ENCODE measurements at regions not wholly inside any gene's neighbourhood (a gene's known extent, or its start where the extent isn't known, plus 50 kb on each side); places are given as distances from the start of the nearest gene placed in this dataset.

GRCh38 chr16:52016387-52016786, 530.6 kb downstream of the TOX3 start:
- no peak for TF ChIP-seq EP300 (IDR thresholded peaks at IDR 0.05; ENCODE audit: borderline replicate concordance)
- no peak for TF ChIP-seq REST (IDR thresholded peaks at IDR 0.05; ENCODE audit: low read depth)
- no peak for TF ChIP-seq CEBPB (IDR thresholded peaks at IDR 0.05)
- no peak for TF ChIP-seq YY1 (IDR thresholded peaks at IDR 0.05; ENCODE audit: low read depth)
- no peak for TF ChIP-seq EGR1 (IDR thresholded peaks at IDR 0.05)
- no peak for TF ChIP-seq TAF1 (IDR thresholded peaks at IDR 0.05; ENCODE audit: low read depth)
- no peak for TF ChIP-seq FOXM1 (IDR thresholded peaks at IDR 0.05; ENCODE audit: borderline replicate concordance, low read depth)
- TF ChIP-seq USF1 (IDR thresholded peaks at IDR 0.05) = no peak
- no peak for TF ChIP-seq ZBTB7A (IDR thresholded peaks at IDR 0.05; ENCODE audit: low read depth)
- no peak for TF ChIP-seq TCF12 (IDR thresholded peaks at IDR 0.05; ENCODE audit: low read depth)
- no peak for TF ChIP-seq CREB1 (IDR thresholded peaks at IDR 0.05; ENCODE audit: low read depth)
- no peak for TF ChIP-seq NFIC (IDR thresholded peaks at IDR 0.05)
- TF ChIP-seq MAX (IDR thresholded peaks at IDR 0.05) = no peak
- no peak for TF ChIP-seq TEAD4 (IDR thresholded peaks at IDR 0.05)
